Esophagus muscularis mucosa (tissue), 4 donors: ENCODE measurements at regions not wholly inside any gene's neighbourhood (a gene's known extent, or its start where the extent isn't known, plus 50 kb on each side); places are given as distances from the start of the nearest gene placed in this dataset.

Source experiments
- DNase-seq: peaks from one replicate; pipeline ENCODE4 v3.0.0-alpha.2; 2017; ENCODE audit errors: extremely low spot score
- H3K27ac ChIP-seq, 4 donors: fragments of 200-600 bp; sonication (generic); replicated peaks in 1 of 4; 1 replicate in 3 of 4; 2 replicates in 1 of 4; pipeline ENCODE4 v1.5.1; 2016 to 2019; ENCODE audit warnings: mild to moderate bottlenecking in 1 of 4
- H3K27me3 ChIP-seq, 4 donors: fragments of 200-600 bp; sonication (generic); one replicate each; pipeline versions ENCODE4 v1.5.1 to v1.6.0; 2016 to 2019
- H3K36me3 ChIP-seq, 4 donors: fragments of 200-600 bp; sonication (generic); one replicate each; pipeline ENCODE4 v1.5.1; 2016 to 2019
- H3K4me1 ChIP-seq, 4 donors: fragments of 200-600 bp; sonication (generic); one replicate each; pipeline ENCODE4 v1.5.1; 2016 to 2019
- H3K4me3 ChIP-seq, 4 donors: fragments of 200-600 bp; sonication (generic); 1 replicate in 2 of 4; 2 replicates in 2 of 4; pipeline ENCODE4 v1.5.1; 2016 to 2019; ENCODE audit warnings: mild to moderate bottlenecking in 4 of 4, moderate library complexity in 1 of 4
- H3K9me3 ChIP-seq, 4 donors: fragments of 200-600 bp; sonication (generic); 1 replicate in 3 of 4; 2 replicates in 1 of 4; pipeline ENCODE4 v1.5.1; 2016 to 2019
- EP300 ChIP-seq: sonication (generic); formaldehyde crosslinking; IDR thresholded peaks from one replicate; pipeline ENCODE4 v1.6.1; 2017; ENCODE audit warnings: antibody characterized with exemption
- POLR2A ChIP-seq: fragments of 450-650 bp; IDR thresholded peaks from one replicate; pipeline ENCODE4 v1.6.1; 2017; ENCODE audit warnings: antibody characterized with exemption, moderate library complexity, mild to moderate bottlenecking, low read depth
- POLR2AphosphoS5 ChIP-seq, 2 donors: sonication (generic); formaldehyde crosslinking; IDR thresholded peaks; one replicate each; pipeline ENCODE4 v1.6.1; 2017; ENCODE audit warnings: antibody characterized with exemption in 2 of 2
- WGBS: methylation state at CpG from one replicate; pipeline ENCODE4 v1.1.5; 2018; 5-methylcytosine and 5-hydroxymethylcytosine counted together
- intact Hi-C: fragments of 100-400 bp; cut with DNase I; formaldehyde crosslinking; loops from one replicate; pipeline ENCODE4 v1.15.1; 2023
- TF ChIP-seq, protein P1 (sequence below), 3 experiments: fragments of 200-600 bp in 2 of 3; fragments of 450-650 bp in 1 of 3; sonication (generic) in 2 of 3; IDR thresholded peaks; one replicate each; pipeline ENCODE4 v1.5.1; 2017 to 2019; ENCODE audit warnings: antibody characterized with exemption in 3 of 3, mild to moderate bottlenecking in 2 of 3, moderate library complexity in 1 of 3

GRCh38 chr12:74816398-74817175, 279.0 kb downstream of the ATXN7L3B start:
- H3K27ac ChIP-seq, result no peak overlapping the region
- H3K4me3 ChIP-seq, result no peak overlapping the region
- peaks cover 0 to 10% (median 0%) of the 10 kb centered on the region in 4 donors for H3K9me3 ChIP-seq
- no peaks in the 10 kb centered on the region for H3K36me3 ChIP-seq
- no peaks in the 10 kb centered on the region for H3K4me1 ChIP-seq
- no peak for DNase-seq
- intact Hi-C loops, result no loop called here
- WGBS, result 80% methylated on average over 10 of the region's 10 CpGs
- TF ChIP-seq POLR2A (no peak), EP300 (no peak), POLR2AphosphoS5 (IDR thresholded peaks at IDR 0.05) (no peak)
- TF ChIP-seq, protein P1, sequence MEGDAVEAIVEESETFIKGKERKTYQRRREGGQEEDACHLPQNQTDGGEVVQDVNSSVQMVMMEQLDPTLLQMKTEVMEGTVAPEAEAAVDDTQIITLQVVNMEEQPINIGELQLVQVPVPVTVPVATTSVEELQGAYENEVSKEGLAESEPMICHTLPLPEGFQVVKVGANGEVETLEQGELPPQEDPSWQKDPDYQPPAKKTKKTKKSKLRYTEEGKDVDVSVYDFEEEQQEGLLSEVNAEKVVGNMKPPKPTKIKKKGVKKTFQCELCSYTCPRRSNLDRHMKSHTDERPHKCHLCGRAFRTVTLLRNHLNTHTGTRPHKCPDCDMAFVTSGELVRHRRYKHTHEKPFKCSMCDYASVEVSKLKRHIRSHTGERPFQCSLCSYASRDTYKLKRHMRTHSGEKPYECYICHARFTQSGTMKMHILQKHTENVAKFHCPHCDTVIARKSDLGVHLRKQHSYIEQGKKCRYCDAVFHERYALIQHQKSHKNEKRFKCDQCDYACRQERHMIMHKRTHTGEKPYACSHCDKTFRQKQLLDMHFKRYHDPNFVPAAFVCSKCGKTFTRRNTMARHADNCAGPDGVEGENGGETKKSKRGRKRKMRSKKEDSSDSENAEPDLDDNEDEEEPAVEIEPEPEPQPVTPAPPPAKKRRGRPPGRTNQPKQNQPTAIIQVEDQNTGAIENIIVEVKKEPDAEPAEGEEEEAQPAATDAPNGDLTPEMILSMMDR (IDR thresholded peaks at IDR 0.05), result no peak
- H3K27me3 ChIP-seq, result no peaks in the 10 kb centered on the region

GRCh38 chr12:74817499-74817898, 279.9 kb downstream of the ATXN7L3B start:
- no peak for DNase-seq
- Histone ChIP-seq H3K4me1 (no peaks in the 10 kb centered on the region), H3K9me3 (peaks cover 0 to 10% (median 0%) of the 10 kb centered on the region in 4 donors), H3K4me3 (no peak overlapping the region), H3K27ac (no peak overlapping the region), H3K36me3 (no peaks in the 10 kb centered on the region), H3K27me3 (no peaks in the 10 kb centered on the region)
- TF ChIP-seq, protein P1 (IDR thresholded peaks at IDR 0.05), result no peak
- no peak for TF ChIP-seq EP300
- no peak for TF ChIP-seq POLR2A
- TF ChIP-seq POLR2AphosphoS5 (IDR thresholded peaks at IDR 0.05), result no peak
- intact Hi-C loops, result no loop called here
- WGBS, result 100% methylated on average over 3 of the region's 3 CpGs

GRCh38 chr12:74818412-74818811, 280.8 kb downstream of the ATXN7L3B start:
- Histone ChIP-seq H3K27ac (no peak overlapping the region), H3K9me3 (peaks cover 0 to 10% (median 0%) of the 10 kb centered on the region in 4 donors), H3K4me3 (no peak overlapping the region), H3K36me3 (no peaks in the 10 kb centered on the region), H3K4me1 (no peaks in the 10 kb centered on the region), H3K27me3 (no peaks in the 10 kb centered on the region)
- TF ChIP-seq POLR2AphosphoS5 (IDR thresholded peaks at IDR 0.05), result no peak
- TF ChIP-seq EP300, result no peak
- TF ChIP-seq, protein P1 (IDR thresholded peaks at IDR 0.05), result no peak
- TF ChIP-seq POLR2A, result no peak
- no peak for DNase-seq
- intact Hi-C loops, result no loop called here
- WGBS, result 71% methylated on average over 2 of the region's 2 CpGs

DNA sequence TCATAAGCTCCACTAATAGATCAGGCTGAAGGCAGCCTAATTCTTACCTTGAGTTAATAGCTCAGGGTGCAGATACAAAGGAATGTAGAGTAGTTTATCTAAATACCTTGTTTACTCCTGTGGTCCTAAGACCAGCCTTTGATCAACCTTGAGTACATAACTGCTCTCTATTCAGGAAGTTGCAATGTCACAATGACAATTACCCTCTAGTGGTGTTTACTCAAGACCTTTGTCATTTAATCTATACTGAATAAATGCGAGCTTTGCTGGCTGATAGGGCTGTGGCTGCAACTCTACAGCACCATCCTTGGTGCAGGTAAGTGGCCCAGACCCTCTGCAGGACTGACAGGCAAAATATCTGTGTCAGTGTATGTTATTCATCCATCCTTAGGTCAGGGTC, 282.7 kb downstream of the ATXN7L3B start:
- Histone ChIP-seq H3K4me1 (no peaks in the 10 kb centered on the region), H3K4me3 (no peak overlapping the region), H3K9me3 (no peaks in the 10 kb centered on the region), H3K27me3 (no peaks in the 10 kb centered on the region), H3K36me3 (no peaks in the 10 kb centered on the region), H3K27ac (no peak overlapping the region)
- intact Hi-C loops, result no loop called here
- no peak for DNase-seq
- TF ChIP-seq EP300 (no peak), POLR2AphosphoS5 (IDR thresholded peaks at IDR 0.05) (no peak), POLR2A (no peak)
- TF ChIP-seq, protein P1 (IDR thresholded peaks at IDR 0.05), result no peak
- 90% methylated on average over 1 of the region's 1 CpG for WGBS

GRCh38 chr12:74836567-74836966, 298.9 kb downstream of the ATXN7L3B start:
- TF ChIP-seq, protein P1 (IDR thresholded peaks at IDR 0.05), result no peak
- TF ChIP-seq POLR2A, result no peak
- TF ChIP-seq POLR2AphosphoS5 (IDR thresholded peaks at IDR 0.05), result no peak
- TF ChIP-seq EP300, result no peak
- Histone ChIP-seq H3K9me3 (peaks cover 0 to 6% (median 0%) of the 10 kb centered on the region in 4 donors), H3K27ac (no peak overlapping the region), H3K4me3 (no peak overlapping the region), H3K36me3 (no peaks in the 10 kb centered on the region), H3K4me1 (no peaks in the 10 kb centered on the region), H3K27me3 (no peaks in the 10 kb centered on the region)
- WGBS, result 69% methylated on average over 2 of the region's 2 CpGs
- no peak for DNase-seq
- intact Hi-C loops, result no loop called here
